Smooth muscle cell of the brain vasculature (primary cell): ENCODE measurements at regions not wholly inside any gene's neighbourhood (a gene's known extent, or its start where the extent isn't known, plus 50 kb on each side); places are given as distances from the start of the nearest gene placed in this dataset.

Experiments used
- DNase-seq: peaks from one replicate; pipeline ENCODE4 v3.0.0-alpha.2; 2012; ENCODE audit warnings: low read depth, low spot score

DNA sequence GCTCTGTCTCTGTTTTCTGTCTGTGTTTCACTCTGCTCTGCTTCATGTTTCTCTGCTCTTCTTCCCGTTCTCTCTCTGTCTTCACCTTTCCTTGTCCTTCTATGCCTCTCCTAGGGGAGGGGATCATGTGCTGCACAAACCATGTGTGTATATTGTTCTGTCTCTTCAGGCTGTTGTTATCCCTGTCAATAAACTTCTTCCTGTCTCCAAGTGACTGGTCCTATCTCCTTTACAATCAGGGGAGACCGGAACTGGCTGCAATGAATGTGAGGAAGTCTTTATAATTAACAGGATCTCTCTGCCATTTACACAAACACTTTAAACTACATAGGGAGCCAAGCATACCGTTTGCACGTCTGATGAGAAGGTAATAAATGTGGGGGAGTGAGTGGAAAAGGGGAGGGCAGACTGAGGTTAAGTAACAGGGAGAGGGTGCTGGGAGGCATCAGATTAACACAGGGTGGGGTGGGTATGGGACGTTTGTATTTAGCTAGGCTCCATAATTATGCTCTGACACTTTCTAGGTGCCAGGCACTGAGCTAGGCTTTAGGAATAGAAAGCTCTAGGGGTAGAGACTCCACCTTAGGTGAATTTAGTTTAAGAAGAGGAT, 626.1 kb downstream of the DHX35 start:
- no peak for DNase-seq

GRCh38 chr20:39581034-39581433, 618.9 kb downstream of the DHX35 start:
- no peak for DNase-seq

DNA sequence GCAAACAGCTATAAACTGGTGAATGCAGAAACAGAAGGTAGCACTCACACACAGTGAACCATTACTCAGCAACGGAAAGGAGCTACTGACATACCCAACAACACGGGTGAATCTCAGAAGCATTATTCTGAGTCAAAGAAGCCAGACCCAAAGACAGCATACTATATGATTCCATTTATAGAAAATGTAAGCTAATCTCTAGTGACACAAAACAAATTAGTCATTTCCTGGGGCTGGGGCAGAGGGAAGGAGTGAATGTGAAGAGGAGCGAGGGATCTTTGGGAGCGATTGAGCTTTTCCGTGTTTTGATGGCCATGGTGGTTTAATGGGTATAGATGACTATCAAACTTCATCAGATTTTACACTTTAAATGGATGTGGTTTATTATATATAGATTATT, 614.6 kb downstream of the DHX35 start:
- DNase-seq, result no peak

DNA sequence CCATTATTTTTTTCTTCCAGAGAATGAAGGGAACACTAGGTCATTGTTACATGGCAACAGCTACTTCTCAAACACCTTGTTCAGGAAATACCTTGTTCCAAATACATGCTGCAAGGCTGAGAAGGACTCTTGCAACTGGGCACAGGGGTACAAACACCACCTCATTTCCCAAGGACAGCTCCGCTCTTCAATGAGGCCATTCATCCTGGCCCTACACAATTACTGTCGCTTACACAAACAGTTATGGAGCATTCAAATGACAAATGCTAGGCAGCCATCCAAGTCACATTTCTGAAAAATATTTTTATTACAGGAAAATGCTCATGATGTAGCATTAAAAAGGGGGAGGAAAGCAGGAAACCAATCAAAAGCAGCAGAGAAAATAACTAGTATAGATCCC, 611.9 kb downstream of the DHX35 start:
- no peak for DNase-seq

DNA sequence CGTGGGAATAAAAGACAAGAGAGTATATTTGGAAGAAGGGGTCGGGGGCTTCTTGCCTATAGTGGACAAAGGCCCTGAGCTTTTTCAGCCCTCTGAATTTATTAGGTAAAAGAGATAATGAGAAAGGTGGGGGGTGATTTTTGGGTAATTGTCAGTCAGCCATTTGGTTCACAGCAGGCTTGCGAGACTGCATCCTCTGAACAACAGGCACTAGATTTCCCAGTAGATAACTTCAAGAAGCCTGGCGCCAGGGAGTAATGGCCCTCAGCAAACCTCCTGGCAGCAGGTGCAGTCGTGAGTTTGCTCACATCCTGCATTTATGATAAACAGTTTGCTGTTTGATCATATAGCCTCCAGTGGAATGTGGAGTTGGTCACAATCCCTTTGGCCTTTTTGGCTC, 609.0 kb downstream of the DHX35 start:
- DNase-seq, result no peak

DNA sequence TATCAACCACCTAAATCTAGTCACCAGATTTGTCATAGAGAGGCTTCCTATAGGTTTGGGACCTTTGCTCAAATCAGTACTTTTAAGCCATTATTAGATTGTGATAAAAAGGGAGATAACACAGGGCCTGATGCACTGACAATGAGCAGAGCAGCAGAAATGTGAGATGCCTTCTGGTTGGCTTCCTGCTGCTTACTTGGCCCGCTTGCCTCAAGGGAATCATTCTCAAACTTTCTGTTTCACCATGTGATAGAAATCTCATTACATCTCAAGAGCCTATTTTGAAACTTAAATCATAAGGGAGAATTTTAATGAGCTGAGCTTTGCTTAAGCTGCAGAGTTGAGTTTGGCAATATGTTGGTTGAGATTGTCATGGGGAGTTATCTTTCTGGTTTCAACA, 606.0 kb downstream of the DHX35 start:
- no peak for DNase-seq

DNA sequence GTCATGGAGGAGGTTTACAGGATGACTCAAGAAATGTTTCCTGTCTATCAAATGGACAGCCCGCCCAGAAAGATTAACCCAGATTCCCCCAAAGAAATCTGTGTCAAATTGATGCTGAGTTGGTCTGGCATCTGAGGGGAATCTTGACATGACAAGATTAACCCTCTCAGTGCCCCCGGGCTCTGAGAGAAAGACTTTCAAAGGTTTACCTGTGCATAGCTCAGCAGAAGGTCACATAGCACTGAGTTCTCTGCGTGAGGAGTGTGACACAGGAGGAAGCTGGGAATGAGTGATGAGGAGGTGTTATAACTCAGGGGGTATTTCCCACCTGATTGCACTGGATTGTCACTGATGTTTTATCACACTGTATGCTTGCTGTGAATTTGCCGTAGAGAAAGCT, 601.2 kb downstream of the DHX35 start:
- DNase-seq, result no peak

- no peak for DNase-seq
Observed at GRCh38 chr20:39554341-39554740, 592.2 kb downstream of the DHX35 start.

DNA sequence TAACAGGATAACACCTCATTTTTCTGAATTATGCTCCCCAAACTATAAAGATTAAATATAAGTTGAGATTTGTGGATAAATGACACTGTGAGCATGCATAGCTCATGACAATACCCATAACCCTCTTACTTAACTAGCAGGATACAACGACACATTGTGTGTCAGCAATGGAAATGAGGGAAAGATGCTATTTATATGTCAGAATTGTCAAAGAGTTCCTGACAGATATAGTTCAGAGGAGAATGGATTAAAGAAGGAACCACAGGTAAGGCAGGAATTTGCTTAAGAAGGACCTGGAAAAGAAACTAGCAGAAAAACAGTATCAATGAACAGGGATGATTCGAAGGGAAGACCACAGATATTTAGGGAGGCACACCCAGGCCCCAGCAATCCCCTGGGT, 591.0 kb downstream of the DHX35 start:
- no peak for DNase-seq

DNA sequence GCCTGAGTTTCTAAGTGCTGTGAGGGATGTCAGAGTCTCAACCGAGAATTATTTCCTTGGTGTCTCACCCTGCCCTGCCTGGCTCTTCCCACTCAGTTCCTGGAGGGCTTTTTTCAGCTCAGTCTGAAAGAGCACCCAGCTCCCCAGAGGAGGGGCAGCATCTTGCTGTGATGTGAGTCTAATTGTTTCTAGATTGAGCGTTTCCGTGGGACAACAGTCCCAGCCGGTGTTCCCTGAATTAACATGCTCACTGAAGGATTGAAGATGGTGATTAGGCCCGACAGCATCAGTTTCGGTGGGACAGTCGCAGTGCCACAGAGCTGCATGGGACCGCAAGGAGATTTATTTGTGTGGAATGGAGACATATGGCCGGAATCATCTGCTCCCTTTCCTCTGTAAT, 587.6 kb downstream of the DHX35 start:
- no peak for DNase-seq

DNA sequence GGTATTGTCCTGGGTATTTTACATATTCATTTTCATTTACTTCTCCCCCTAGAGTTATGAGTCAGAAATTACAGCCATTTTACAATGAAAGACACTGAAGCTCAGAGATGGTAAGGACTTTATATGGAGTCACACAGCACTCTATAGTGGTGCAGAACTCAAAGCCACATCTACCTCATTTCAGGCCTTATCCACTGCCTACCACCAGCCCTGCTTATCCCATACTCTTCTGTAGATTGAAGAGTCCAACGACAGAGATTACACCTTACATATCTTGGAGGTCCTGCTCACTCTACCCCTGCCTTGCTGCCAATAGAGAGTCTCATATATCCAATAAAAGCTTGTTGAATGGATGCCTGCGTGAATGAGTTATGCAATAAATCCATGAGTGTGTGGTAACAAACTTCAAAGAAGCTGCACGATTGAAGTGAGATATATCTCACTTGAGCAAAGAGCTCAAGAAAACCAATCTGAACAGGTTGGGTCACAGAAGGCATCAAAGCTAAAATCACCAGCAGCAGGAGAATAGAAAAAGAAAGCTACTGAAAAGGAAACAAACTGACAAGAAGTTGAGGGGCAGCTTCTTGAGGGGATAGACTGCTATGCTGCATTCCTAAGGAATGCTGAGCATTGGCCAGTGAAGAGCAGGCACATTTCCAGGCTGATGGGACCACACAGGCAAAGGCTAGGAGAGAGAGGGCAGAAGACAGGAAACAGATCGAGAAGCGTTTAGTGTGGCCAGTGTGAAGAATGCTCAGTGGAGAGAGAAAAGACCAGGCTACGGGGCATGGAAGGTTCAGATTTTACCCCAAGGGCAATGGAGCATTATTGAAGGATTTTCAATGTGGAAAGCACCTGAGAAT, 585.6 kb downstream of the DHX35 start:
- no peak for DNase-seq

GRCh38 chr20:39541136-39541803, 579.1 kb downstream of the DHX35 start:
- no peak for DNase-seq

GRCh38 chr20:39538317-39538716, 576.2 kb downstream of the DHX35 start:
- DNase-seq, result no peak

GRCh38 chr20:39535301-39535700, 573.2 kb downstream of the DHX35 start:
- DNase-seq, result no peak

GRCh38 chr20:39534846-39535245, 572.7 kb downstream of the DHX35 start:
- no peak for DNase-seq

- no peak for DNase-seq
Observed at GRCh38 chr20:39533858-39534257, 571.7 kb downstream of the DHX35 start.

DNA sequence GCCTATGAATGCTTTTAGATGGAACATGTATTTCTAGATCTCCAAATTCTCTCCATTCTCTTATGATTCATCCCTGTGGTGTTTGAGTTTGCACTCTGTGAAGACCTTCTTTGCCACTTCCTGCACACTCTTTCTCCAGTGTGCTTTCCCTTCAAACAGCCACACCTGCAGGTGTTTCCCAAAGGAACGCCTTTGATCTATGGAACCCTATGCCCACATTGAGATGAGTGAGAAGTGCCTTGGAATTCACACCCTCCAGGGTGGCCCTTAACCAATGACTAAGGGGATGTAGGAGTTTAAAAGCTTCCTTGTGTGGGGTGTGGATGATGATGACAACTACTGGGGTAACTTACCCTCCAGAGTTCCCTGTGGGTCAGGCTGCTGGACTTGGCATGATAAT, 570.1 kb downstream of the DHX35 start:
- DNase-seq, result no peak

DNA sequence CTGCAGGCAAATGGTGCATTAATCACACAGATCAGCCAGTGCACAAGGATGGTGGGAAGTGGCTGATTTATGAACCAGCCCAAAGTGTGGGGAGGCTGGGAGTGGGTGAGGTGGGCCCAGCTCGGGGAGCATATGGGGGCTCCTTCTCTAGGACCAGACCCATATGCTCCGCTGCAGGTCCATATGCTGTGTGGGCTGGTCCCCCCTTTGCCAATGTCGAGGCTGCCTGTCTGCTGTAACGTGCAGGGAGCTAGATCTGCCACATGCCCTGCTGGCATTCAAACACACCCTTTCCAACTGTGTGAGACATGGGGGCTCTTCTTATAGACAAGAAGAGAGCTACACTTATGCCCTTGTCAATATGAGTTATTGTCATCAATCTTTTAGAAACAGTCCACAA, 566.3 kb downstream of the DHX35 start:
- DNase-seq, result no peak

DNA sequence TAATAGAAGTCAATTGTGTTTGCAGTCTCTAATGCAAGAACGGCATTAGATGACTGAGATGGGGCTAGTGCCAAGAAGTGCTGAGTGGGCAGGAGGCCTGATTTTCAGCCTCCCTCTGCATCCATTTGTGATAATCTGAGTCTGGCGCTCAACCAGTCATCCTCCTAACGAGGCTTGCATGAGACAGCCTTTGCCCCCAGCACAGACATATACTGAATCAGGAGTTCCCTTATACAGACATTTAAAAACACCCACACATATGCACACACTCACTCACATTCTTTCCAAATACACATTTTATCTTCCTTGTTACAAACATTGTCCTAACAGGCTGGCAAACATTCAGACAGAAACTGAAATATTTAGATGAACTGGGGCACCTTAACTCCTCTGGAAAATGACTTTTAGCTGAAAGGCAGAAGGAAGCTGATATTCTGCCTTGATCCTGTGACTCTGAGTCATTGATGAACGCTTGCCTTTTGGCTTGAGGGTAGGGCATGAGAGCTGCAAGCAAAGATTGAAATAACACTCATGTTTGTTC, 562.3 kb downstream of the DHX35 start:
- no peak for DNase-seq

DNA sequence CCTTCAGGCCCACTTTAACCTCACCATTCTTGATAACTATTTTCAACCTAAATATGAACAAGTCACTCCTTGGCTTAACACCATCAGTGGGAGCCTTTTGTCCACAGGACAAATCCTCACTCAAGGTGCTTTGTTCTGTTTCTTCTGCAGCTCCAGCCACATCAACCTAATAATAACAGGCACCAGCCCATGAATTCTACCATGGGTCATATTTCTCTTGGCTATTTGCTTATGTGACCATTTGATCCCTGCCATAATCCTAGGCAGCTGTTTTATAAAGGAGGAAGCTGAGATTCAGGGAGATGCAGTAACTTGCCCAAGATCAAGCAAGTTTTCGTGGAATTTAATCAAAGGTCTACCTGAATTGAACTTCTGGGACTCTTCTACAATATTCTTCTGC, 561.3 kb downstream of the DHX35 start:
- no peak for DNase-seq

DNA sequence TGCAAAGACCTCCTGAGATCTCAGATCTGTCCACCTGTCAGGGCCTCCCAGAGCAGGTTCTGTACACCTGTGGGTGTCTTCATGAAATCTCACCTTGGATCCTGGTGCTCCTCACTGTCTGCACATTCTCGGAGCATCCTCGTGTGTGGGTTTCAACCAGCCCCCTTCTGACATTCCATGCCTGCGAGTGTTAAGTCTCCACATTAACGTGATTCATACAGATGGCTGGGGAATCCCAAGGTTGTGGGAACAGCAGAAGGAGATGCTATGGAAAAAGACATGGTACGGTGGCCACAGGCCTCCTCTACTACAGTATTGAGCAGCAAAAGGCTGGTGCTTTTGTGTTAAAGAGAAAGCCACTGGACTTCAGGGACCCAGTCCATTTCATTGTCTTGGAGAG, 556.5 kb downstream of the DHX35 start:
- DNase-seq, result no peak

- DNase-seq, result no peak
Observed at GRCh38 chr20:39516964-39517363, 554.8 kb downstream of the DHX35 start.

- DNase-seq, result no peak
Observed at GRCh38 chr20:39504710-39505094, 542.6 kb downstream of the DHX35 start.
